GM21786 (cell line): ENCODE measurements at regions not wholly inside any gene's neighbourhood (a gene's known extent, or its start where the extent isn't known, plus 50 kb on each side); places are given as distances from the start of the nearest gene placed in this dataset.
"Not testable (repeated sequence)": the region's sequence is repeated elsewhere in the genome, so short reads cannot be mapped to it uniquely, and the experiment has no call there.

ENCODE experiments used
- ATAC-seq: cut with Tn5 transposase; IDR thresholded peaks from one replicate; pipeline ENCODE4 v1.9.1; 2021; ENCODE audit not compliant: unreplicated experiment

GRCh38 chr2:143889216-143889615, 630.7 kb downstream of the ZEB2 start:
- ATAC-seq, result no peak

- ATAC-seq, result no peak
These were observed 634.5 kb downstream of the ZEB2 start for GRCh38 chr2:143885461-143885860.

- ATAC-seq, result no peak
These were observed 638.7 kb downstream of the ZEB2 start for GRCh38 chr2:143881246-143881645.

- ATAC-seq, result no peak
These were observed 641.9 kb downstream of the ZEB2 start for GRCh38 chr2:143877876-143878530.

GRCh38 chr2:143877056-143877455, 642.9 kb downstream of the ZEB2 start:
- ATAC-seq, result no peak

- no peak for ATAC-seq
These were observed 644.4 kb downstream of the ZEB2 start for GRCh38 chr2:143875295-143876233.

GRCh38 chr2:143873886-143874285, 646.0 kb downstream of the ZEB2 start:
- ATAC-seq, result no peak

- ATAC-seq, result no peak
These were observed 649.2 kb downstream of the ZEB2 start for GRCh38 chr2:143870696-143871095.

GRCh38 chr2:143856978-143857377, 662.9 kb downstream of the ZEB2 start:
- ATAC-seq, result no peak

GRCh38 chr2:143852759-143853158, 667.2 kb downstream of the ZEB2 start:
- no peak for ATAC-seq

- ATAC-seq, result no peak
These were observed 669.8 kb downstream of the ZEB2 start for GRCh38 chr2:143850084-143850483.

- no peak for ATAC-seq
These were observed 672.7 kb downstream of the ZEB2 start for GRCh38 chr2:143847257-143847656.

GRCh38 chr2:143844986-143845385, 674.9 kb downstream of the ZEB2 start:
- ATAC-seq, result no peak

GRCh38 chr2:143843686-143844085, 676.2 kb downstream of the ZEB2 start:
- ATAC-seq, result no peak

GRCh38 chr2:143842836-143843235, 677.1 kb downstream of the ZEB2 start:
- ATAC-seq, result no peak

- ATAC-seq, result no peak
These were observed 678.0 kb downstream of the ZEB2 start for GRCh38 chr2:143841935-143842334.

GRCh38 chr2:143840601-143841000, 679.3 kb downstream of the ZEB2 start:
- ATAC-seq, result no peak

GRCh38 chr2:143840194-143840593, 679.7 kb downstream of the ZEB2 start:
- ATAC-seq, result no peak

GRCh38 chr2:143839456-143839855, 680.5 kb downstream of the ZEB2 start:
- ATAC-seq, result no peak

GRCh38 chr2:143837055-143837454, 682.9 kb downstream of the ZEB2 start:
- not testable (repeated sequence) for ATAC-seq

GRCh38 chr2:143835481-143835880, 684.4 kb downstream of the ZEB2 start:
- ATAC-seq, result no peak

- ATAC-seq, result no peak
These were observed 686.8 kb downstream of the ZEB2 start for GRCh38 chr2:143833015-143833660.
